KMS-11 (cell line): ENCODE measurements at regions not wholly inside any gene's neighbourhood (a gene's known extent, or its start where the extent isn't known, plus 50 kb on each side); places are given as distances from the start of the nearest gene placed in this dataset.

ENCODE experiments used
- H2AFZ ChIP-seq: fragments of 200-600 bp; sonication (generic); 2 replicates; pipeline ENCODE4 v1.6.1; 2016; ENCODE audit warnings: antibody characterized with exemption, mixed run types, low read depth
- H3K27ac ChIP-seq: fragments of 200-600 bp; sonication (generic); 2 replicates; pipeline ENCODE4 v1.6.1; 2016; ENCODE audit warnings: mild to moderate bottlenecking, mixed run types
- H3K27me3 ChIP-seq: fragments of 200-600 bp; sonication (generic); 2 replicates; pipeline ENCODE4 v1.6.1; 2017; ENCODE audit warnings: mild to moderate bottlenecking, low read depth, mixed run types, moderate library complexity; ENCODE audit not compliant: insufficient read depth
- H3K36me3 ChIP-seq: fragments of 200-600 bp; sonication (generic); 2 replicates; pipeline ENCODE4 v1.6.1; 2017; ENCODE audit warnings: mild to moderate bottlenecking, mixed run types; ENCODE audit not compliant: insufficient read depth
- H3K4me1 ChIP-seq: fragments of 200-600 bp; sonication (generic); 2 replicates; pipeline ENCODE4 v1.6.1; 2016; ENCODE audit warnings: mild to moderate bottlenecking, low read depth, mixed run types; ENCODE audit not compliant: poor library complexity, severe bottlenecking
- H3K4me2 ChIP-seq: fragments of 200-600 bp; sonication (generic); 2 replicates; pipeline ENCODE4 v1.7.0; 2016; ENCODE audit warnings: mild to moderate bottlenecking, mixed run types
- H3K4me3 ChIP-seq: fragments of 200-600 bp; sonication (generic); IDR thresholded peaks from 2 replicates; pipeline ENCODE4 v1.6.1; 2017; ENCODE audit warnings: low read depth, low read length, mixed read lengths; ENCODE audit not compliant: insufficient read depth
- H3K79me2 ChIP-seq: fragments of 200-600 bp; sonication (generic); 2 replicates; pipeline ENCODE4 v1.6.1; 2016; ENCODE audit warnings: low read depth, mixed run types; ENCODE audit not compliant: insufficient read depth
- H3K9ac ChIP-seq: fragments of 200-600 bp; sonication (generic); 2 replicates; pipeline ENCODE4 v1.6.1; 2016; ENCODE audit warnings: mild to moderate bottlenecking, mixed run types
- H4K20me1 ChIP-seq: fragments of 200-600 bp; sonication (generic); 2 replicates; pipeline ENCODE4 v1.6.1; 2016; ENCODE audit warnings: mild to moderate bottlenecking, mixed run types; ENCODE audit not compliant: insufficient read depth
- TF ChIP-seq, protein P1 (sequence below): fragments of 200-600 bp; sonication (generic); conservative IDR thresholded peaks from 2 replicates; pipeline ENCODE4 v1.6.1; 2017; ENCODE audit warnings: low read depth, mild to moderate bottlenecking, antibody characterized with exemption, low read length, moderate library complexity, mixed read lengths

DNA sequence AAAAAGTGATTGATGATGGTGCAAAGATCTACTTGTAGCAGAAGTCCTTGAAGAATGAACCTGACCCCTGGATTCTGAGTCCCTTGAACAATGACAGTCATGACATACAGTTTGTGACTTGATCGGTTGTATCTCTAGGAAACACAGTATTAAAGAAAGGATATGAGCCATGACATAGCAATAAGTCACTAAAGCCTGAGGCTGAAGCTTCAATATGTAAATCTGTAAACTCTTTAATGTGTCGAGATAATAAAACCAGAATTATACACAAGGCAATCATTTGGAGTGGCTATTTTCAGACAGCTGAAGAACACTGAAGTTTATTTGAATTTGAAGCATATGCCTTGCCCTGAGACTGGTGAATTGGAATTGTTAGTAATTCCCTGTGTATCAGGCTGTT, 911.5 kb upstream of the RAG2 start:
- peaks cover 37% of the 10 kb centered on the region for H3K4me1 ChIP-seq

GRCh38 chr11:37506531-37506930, 908.5 kb upstream of the RAG2 start:
- Histone ChIP-seq H3K4me2 (no peak overlapping the region), H4K20me1 (no peaks in the 10 kb centered on the region; the same call in 1 of the 2 replicates), H3K79me2 (no peaks in the 10 kb centered on the region), H3K9ac (no peak overlapping the region), H3K27ac (no peak overlapping the region), H2AFZ (no peak overlapping the region), H3K36me3 (no peaks in the 10 kb centered on the region), H3K4me1 (peaks cover 53% of the 10 kb centered on the region), H3K4me3 (no peak overlapping the region), H3K27me3 (no peaks in the 10 kb centered on the region)
- TF ChIP-seq, protein P1, sequence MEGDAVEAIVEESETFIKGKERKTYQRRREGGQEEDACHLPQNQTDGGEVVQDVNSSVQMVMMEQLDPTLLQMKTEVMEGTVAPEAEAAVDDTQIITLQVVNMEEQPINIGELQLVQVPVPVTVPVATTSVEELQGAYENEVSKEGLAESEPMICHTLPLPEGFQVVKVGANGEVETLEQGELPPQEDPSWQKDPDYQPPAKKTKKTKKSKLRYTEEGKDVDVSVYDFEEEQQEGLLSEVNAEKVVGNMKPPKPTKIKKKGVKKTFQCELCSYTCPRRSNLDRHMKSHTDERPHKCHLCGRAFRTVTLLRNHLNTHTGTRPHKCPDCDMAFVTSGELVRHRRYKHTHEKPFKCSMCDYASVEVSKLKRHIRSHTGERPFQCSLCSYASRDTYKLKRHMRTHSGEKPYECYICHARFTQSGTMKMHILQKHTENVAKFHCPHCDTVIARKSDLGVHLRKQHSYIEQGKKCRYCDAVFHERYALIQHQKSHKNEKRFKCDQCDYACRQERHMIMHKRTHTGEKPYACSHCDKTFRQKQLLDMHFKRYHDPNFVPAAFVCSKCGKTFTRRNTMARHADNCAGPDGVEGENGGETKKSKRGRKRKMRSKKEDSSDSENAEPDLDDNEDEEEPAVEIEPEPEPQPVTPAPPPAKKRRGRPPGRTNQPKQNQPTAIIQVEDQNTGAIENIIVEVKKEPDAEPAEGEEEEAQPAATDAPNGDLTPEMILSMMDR = no peak

More for the DNA sequence above, 911.5 kb upstream of the RAG2 start:
- Histone ChIP-seq H3K79me2 (no peaks in the 10 kb centered on the region), H4K20me1 (no peaks in the 10 kb centered on the region; the same call in 1 of the 2 replicates), H3K27ac (no peak overlapping the region), H2AFZ (no peak overlapping the region), H3K36me3 (no peaks in the 10 kb centered on the region), H3K4me2 (no peak overlapping the region), H3K4me3 (no peak overlapping the region), H3K27me3 (no peaks in the 10 kb centered on the region), H3K9ac (no peak overlapping the region)
- TF ChIP-seq, protein P1 = no peak

DNA sequence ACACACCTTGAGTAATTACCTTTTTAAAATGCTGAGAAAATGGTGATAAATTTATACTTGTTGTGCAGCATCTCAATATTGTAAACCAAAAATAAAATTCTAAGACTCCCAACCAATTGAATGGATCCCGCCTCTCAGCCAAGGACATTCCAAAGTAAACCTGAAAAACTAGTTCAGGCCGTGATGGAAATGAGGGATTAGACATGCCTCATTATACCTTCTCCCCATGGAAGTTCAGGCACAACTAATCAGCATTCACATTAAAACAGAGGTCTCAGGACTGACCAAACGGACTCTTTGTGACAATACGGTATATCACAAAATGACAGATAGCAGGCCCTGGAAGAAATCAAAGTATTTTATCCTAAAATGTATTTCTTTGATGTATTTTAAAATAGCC, 907.4 kb upstream of the RAG2 start:
- H3K4me2 ChIP-seq = peak overlapping the region; percentile 81

DNA sequence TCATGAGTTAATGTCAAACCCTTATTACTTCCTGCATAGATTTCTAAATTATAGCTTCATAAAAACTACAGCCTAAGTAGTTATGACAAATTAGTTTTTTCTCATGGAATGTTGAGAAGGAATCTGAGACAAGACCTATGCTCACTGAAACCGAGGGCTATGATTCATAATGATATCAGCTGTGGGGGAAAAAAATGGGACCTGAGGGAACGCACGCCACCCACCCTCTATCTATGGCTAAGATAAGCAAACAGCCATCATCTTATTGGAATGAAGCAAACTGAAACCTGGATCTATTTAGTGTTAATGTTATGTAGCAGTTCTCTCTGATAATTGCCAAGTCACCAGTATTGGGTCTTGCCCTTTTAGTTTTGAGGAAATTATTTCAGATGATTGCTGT, 906.9 kb upstream of the RAG2 start:
- Histone ChIP-seq H3K27me3 (no peaks in the 10 kb centered on the region), H2AFZ (no peak overlapping the region), H3K4me3 (no peak overlapping the region), H3K79me2 (no peaks in the 10 kb centered on the region), H4K20me1 (no peaks in the 10 kb centered on the region; the same call in 1 of the 2 replicates), H3K4me2 (peak overlapping the region; percentile 81), H3K27ac (peak overlapping the region; percentile 47), H3K9ac (no peak overlapping the region; the same call in 1 of the 2 replicates), H3K4me1 (peaks cover 58% of the 10 kb centered on the region), H3K36me3 (no peaks in the 10 kb centered on the region)
- TF ChIP-seq, protein P1 = no peak

More for the DNA sequence above, 907.4 kb upstream of the RAG2 start:
- no peak overlapping the region for H3K9ac ChIP-seq
- no peaks in the 10 kb centered on the region for H3K27me3 ChIP-seq
- TF ChIP-seq, protein P1 = no peak
- H3K27ac ChIP-seq = peak overlapping the region; percentile 47
- H3K36me3 ChIP-seq = no peaks in the 10 kb centered on the region
- H2AFZ ChIP-seq = no peak overlapping the region; the same call in 1 of the 2 replicates
- H3K4me1 ChIP-seq = peaks cover 55% of the 10 kb centered on the region
- H3K79me2 ChIP-seq = no peaks in the 10 kb centered on the region
- H4K20me1 ChIP-seq = no peaks in the 10 kb centered on the region; the same call in 1 of the 2 replicates
- no peak overlapping the region for H3K4me3 ChIP-seq
